ENCODE measurements at regions not wholly inside any gene's neighbourhood (a gene's known extent, or its start where the extent isn't known, plus 50 kb on each side); places are given as distances from the start of the nearest gene placed in this dataset.

GRCh38 chr5:2399804-2400203 is 351.7 kb downstream of the IRX2 start:
- no peak overlapping the region for H4K91ac ChIP-seq (replicated peaks; ENCODE audit: insufficient read length, low read length)
- H4K5ac ChIP-seq (ENCODE audit: insufficient read length, low read depth, low read length): no peak overlapping the region
- FAIRE-seq (no peak), DNase-seq (ENCODE audit: low read depth in 1 of 2, low spot score in 2 of 2) (no peak)
- H3K4me2 ChIP-seq (ENCODE audit: insufficient read depth in 1 of 2, low read depth in 2 of 2, low read length in 2 of 2): no peak overlapping the region
- no peak overlapping the region for H4K8ac ChIP-seq (ENCODE audit: extremely low read depth, insufficient read depth, low read length)
- H3K79me2 ChIP-seq (ENCODE audit: control insufficient read depth in 1 of 2, insufficient read depth in 2 of 2, low read length in 2 of 2): no peaks in the 10 kb centered on the region
- no peak overlapping the region for H2BK20ac ChIP-seq (ENCODE audit: low read length)
- H3K9ac ChIP-seq (replicated peaks in 1 of 4; ENCODE audit: extremely low read depth in 1 of 4, low read depth in 3 of 4, low read length in 3 of 4): no peak overlapping the region
- no peak overlapping the region for H3K4ac ChIP-seq (replicated peaks; ENCODE audit: insufficient read length, low read depth, low read length)
- ChIA-PET POLR2A (ENCODE audit: partially characterized antibody) (no interaction called here), CTCF (ENCODE audit: partially characterized antibody) (no interaction called here)
- H3K79me1 ChIP-seq (ENCODE audit: low read depth, low read length): no peaks in the 10 kb centered on the region
- H2AFZ ChIP-seq (ENCODE audit: low read length): no peak overlapping the region
- H4K20me1 ChIP-seq (replicated peaks in 1 of 2; ENCODE audit: control insufficient read depth in 1 of 2, insufficient read depth in 2 of 2, low read length in 2 of 2): no peaks in the 10 kb centered on the region
- H2BK5ac ChIP-seq (ENCODE audit: low read depth, low read length): no peak overlapping the region
- peaks cover 4 to 5% of the 10 kb centered on the region in 2 experiments; a peak in 2 of 4 replicates for H3K9me3 ChIP-seq (ENCODE audit: insufficient read depth in 2 of 2, low read depth in 1 of 2, low read length in 1 of 2)
- no peaks in the 10 kb centered on the region for H3K36me3 ChIP-seq (ENCODE audit: control insufficient read depth in 2 of 4, insufficient read depth in 4 of 4, low read length in 3 of 4)
- H2AK5ac ChIP-seq (ENCODE audit: low read depth, low read length): no peak overlapping the region
- H3K4me3 ChIP-seq (ENCODE audit: extremely low read depth in 1 of 4, insufficient read depth in 2 of 4, low read depth in 3 of 4, low read length in 4 of 4): no peak overlapping the region
- H2BK12ac ChIP-seq (ENCODE audit: low read depth, low read length): no peak overlapping the region
- H3K27ac ChIP-seq (ENCODE audit: low read depth, low read length): no peak overlapping the region
- H2BK15ac ChIP-seq (ENCODE audit: low read length): no peak overlapping the region
- no peaks in the 10 kb centered on the region for H3K23me2 ChIP-seq (ENCODE audit: low read depth, low read length)
- 78% methylated on average over 7 of the region's 7 CpGs; no CpG with 5 or more reads in 1 of the 2 experiments for WGBS, 2 experiments (ENCODE audit: extremely low coverage in 1 of 2, insufficient coverage in 1 of 2, insufficient read length in 1 of 2, insufficient replicate concordance in 2 of 2, low coverage in 1 of 2, low lambda C conversion rate in 2 of 2, missing lambda C conversion rate in 1 of 2)
- H3K23ac ChIP-seq (ENCODE audit: insufficient read length): no peak overlapping the region
- no peak overlapping the region for H3K18ac ChIP-seq (ENCODE audit: extremely low read depth, low read length)
- no peak overlapping the region for H3K14ac ChIP-seq (ENCODE audit: insufficient read length)
- H3K4me1 ChIP-seq (replicated peaks in 1 of 4; ENCODE audit: control insufficient read depth in 3 of 4, insufficient read depth in 4 of 4, low read length in 3 of 4): no peaks in the 10 kb centered on the region
- no peak overlapping the region for H3K56ac ChIP-seq (replicated peaks; ENCODE audit: insufficient read length, low read depth, low read length)
- TF ChIP-seq FOSL1 (IDR thresholded peaks at IDR 0.05; ENCODE audit: insufficient read depth, low read depth, low read length): no peak
- no peak for TF ChIP-seq CBX5 (IDR thresholded peaks at IDR 0.05; ENCODE audit: low read depth, low read length)
- no peak for TF ChIP-seq CBX8 (IDR thresholded peaks at IDR 0.05; ENCODE audit: borderline replicate concordance, low read depth, low read length)
- TF ChIP-seq POU5F1 (IDR thresholded peaks at IDR 0.05; ENCODE audit: low read depth, low read length): no peak
- TF ChIP-seq CREB1 (IDR thresholded peaks at IDR 0.05): no peak
- TF ChIP-seq KDM4A (IDR thresholded peaks at IDR 0.05; ENCODE audit: low read depth, low read length, severe bottlenecking): no peak
- TF ChIP-seq TCF12 (IDR thresholded peaks at IDR 0.05; ENCODE audit: low read depth, low read length): no peak
- TF ChIP-seq TEAD4 (IDR thresholded peaks at IDR 0.05; ENCODE audit: low read depth, low read length): no peak
- no peak for TF ChIP-seq GTF2F1 (IDR thresholded peaks at IDR 0.05; ENCODE audit: borderline replicate concordance, low read depth, low read length)
- no peak for TF ChIP-seq JUND (IDR thresholded peaks at IDR 0.05; ENCODE audit: low read length)
- TF ChIP-seq SRF (IDR thresholded peaks at IDR 0.05; ENCODE audit: low read depth, low read length): no peak
- no peak overlapping the region for H2BK120ac ChIP-seq (replicated peaks; ENCODE audit: low read depth, low read length)
- no peaks in the 10 kb centered on the region for H3K27me3 ChIP-seq (replicated peaks in 1 of 4; ENCODE audit: control insufficient read depth in 3 of 4, extremely low read depth in 1 of 4, insufficient read depth in 3 of 4, low read length in 3 of 4)

Measured in H1 (cell line).